ENCODE measurements at regions not wholly inside any gene's neighbourhood (a gene's known extent, or its start where the extent isn't known, plus 50 kb on each side); places are given as distances from the start of the nearest gene placed in this dataset.

- DNase-seq, result no peak
Observed at GRCh38 chr16:13291591-13292333, 390.4 kb downstream of the SHISA9 start.

- no peak for DNase-seq
Observed at GRCh38 chr16:13296206-13296605, 394.8 kb downstream of the SHISA9 start.

GRCh38 chr16:13298666-13299065, 397.3 kb downstream of the SHISA9 start:
- DNase-seq, result no peak

- DNase-seq, result no peak
Observed at GRCh38 chr16:13300066-13300840, 398.9 kb downstream of the SHISA9 start.

- DNase-seq, result no peak
Observed at GRCh38 chr16:13305019-13305755, 403.8 kb downstream of the SHISA9 start.

- no peak for DNase-seq
Observed at GRCh38 chr16:13306161-13306995, 405.0 kb downstream of the SHISA9 start.

GRCh38 chr16:13307255-13307654, 405.9 kb downstream of the SHISA9 start:
- no peak for DNase-seq

- no peak for DNase-seq
Observed at GRCh38 chr16:13307851-13308250, 406.5 kb downstream of the SHISA9 start.

- DNase-seq, result no peak
Observed at GRCh38 chr16:13312063-13312462, 410.7 kb downstream of the SHISA9 start.

- DNase-seq, result no peak
Observed at GRCh38 chr16:13313351-13313750, 412.0 kb downstream of the SHISA9 start.

GRCh38 chr16:13314633-13315032, 413.2 kb downstream of the SHISA9 start:
- DNase-seq, result no peak

GRCh38 chr16:13315642-13316427, 414.4 kb downstream of the SHISA9 start:
- no peak for DNase-seq

- DNase-seq, result no peak
Observed at GRCh38 chr16:13322336-13322735, 420.9 kb downstream of the SHISA9 start.

GRCh38 chr16:13324851-13325250, 423.5 kb downstream of the SHISA9 start:
- DNase-seq, result no peak

GRCh38 chr16:13325396-13325795, 424.0 kb downstream of the SHISA9 start:
- DNase-seq, result no peak

- DNase-seq, result no peak
Observed at GRCh38 chr16:13331918-13332317, 430.5 kb downstream of the SHISA9 start.

- no peak for DNase-seq
Observed at GRCh38 chr16:13332713-13333255, 431.4 kb downstream of the SHISA9 start.

- DNase-seq, result no peak
Observed at GRCh38 chr16:13333336-13333735, 431.9 kb downstream of the SHISA9 start.

GRCh38 chr16:13335879-13336278, 434.5 kb downstream of the SHISA9 start:
- no peak for DNase-seq

- DNase-seq, result no peak
Observed at GRCh38 chr16:13336335-13336734, 434.9 kb downstream of the SHISA9 start.

All from stimulated activated CD4-positive, alpha-beta T cell treated with anti-CD3 and anti-CD28 coated beads, Interleukin-15, amount 100 ng/mL, for 24 hours (primary cell).